NT2/D1 (cell line): ENCODE measurements at regions not wholly inside any gene's neighbourhood (a gene's known extent, or its start where the extent isn't known, plus 50 kb on each side); places are given as distances from the start of the nearest gene placed in this dataset.
"Not testable (repeated sequence)": the region's sequence is repeated elsewhere in the genome, so short reads cannot be mapped to it uniquely, and the experiment has no call there.

Experiments
- SUZ12 ChIP-seq: IDR thresholded peaks from 2 replicates; pipeline ENCODE4 v1.6.1; 2011; ENCODE audit not compliant: insufficient read length, insufficient read depth; ENCODE audit errors: extremely low read depth
- YY1 ChIP-seq: IDR thresholded peaks from 2 replicates; pipeline ENCODE4 v1.6.1; 2011; ENCODE audit not compliant: insufficient read length, insufficient read depth
- ZNF274 ChIP-seq: IDR thresholded peaks from 2 replicates; pipeline ENCODE4 v1.6.1; 2011; ENCODE audit warnings: mild to moderate bottlenecking, low read depth, low read length

DNA sequence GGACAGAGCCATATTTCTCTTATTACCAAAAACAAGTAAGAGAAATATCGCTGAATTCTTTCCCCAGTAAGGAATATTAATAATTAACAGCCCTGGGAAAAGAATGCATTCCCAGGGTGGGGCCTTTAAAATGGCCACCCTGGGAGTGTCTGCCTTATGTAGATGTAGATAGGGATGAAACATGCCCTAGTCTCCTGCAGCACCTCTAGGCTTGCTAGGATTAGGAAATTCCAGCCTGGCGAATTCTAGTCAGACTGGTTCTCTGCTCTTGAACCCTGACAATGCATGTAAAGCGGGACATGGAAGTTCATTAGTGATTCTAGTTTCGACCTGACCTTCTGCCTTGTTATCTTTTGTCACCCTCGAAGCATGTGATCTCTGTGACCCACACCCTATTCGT is 405.2 kb upstream of the MAP2 start:
- TF ChIP-seq ZNF274, YY1, SUZ12: not testable (repeated sequence)
